GM18517 (cell line): ENCODE measurements at regions not wholly inside any gene's neighbourhood (a gene's known extent, or its start where the extent isn't known, plus 50 kb on each side); places are given as distances from the start of the nearest gene placed in this dataset.

Experiments used
- ATAC-seq: cut with Tn5 transposase; IDR thresholded peaks from one replicate; pipeline ENCODE4 v1.9.1; 2021; ENCODE audit warnings: mild to moderate bottlenecking, moderate library complexity; ENCODE audit not compliant: unreplicated experiment

DNA sequence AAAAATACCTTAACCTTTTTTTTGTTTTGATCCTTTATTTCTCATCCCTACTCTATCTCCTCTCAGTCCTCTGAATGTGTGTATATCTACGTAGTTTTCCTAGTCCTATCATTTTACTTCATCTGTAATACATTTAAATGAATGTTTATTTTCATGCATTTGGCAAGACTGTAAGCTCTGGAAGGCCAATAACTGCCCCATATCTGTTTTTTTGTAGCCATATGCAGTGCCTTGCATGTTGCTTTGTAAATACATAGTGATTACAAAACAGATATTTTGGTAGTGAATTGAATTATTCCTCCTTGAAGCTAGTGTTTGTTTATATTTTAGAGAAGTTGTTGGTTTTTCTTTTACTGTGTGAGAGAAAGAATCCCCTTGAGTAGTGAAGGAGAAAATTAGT lies 450.2 kb downstream of the PCDH18 start:
- ATAC-seq, result no peak

- ATAC-seq, result no peak
These were observed 455.4 kb downstream of the PCDH18 start for GRCh38 chr4:137076908-137077307.

DNA sequence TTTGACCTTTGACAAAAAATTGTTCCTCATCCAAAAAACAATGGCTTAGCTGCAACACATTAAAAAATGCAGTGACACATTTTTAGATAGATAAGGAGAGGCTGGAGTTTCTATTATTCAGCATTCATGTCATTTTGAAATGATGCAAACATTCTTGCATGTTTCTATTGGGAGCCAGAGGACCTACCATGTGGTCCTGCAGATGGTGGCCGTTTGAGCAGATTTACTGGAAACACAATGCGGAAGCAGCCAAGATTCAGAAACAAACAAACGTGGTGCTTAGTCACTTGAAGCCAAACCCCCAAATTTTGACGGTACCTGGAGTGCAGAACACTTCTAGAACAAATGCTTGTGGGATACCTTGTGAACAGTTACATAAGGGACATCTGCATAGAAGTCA lies 456.7 kb downstream of the PCDH18 start:
- no peak for ATAC-seq

GRCh38 chr4:137070614-137071013 lies 461.7 kb downstream of the PCDH18 start:
- no peak for ATAC-seq

- ATAC-seq, result no peak
These were observed 462.8 kb downstream of the PCDH18 start for GRCh38 chr4:137069473-137069872.

GRCh38 chr4:137067735-137068134 lies 464.6 kb downstream of the PCDH18 start:
- ATAC-seq, result no peak

DNA sequence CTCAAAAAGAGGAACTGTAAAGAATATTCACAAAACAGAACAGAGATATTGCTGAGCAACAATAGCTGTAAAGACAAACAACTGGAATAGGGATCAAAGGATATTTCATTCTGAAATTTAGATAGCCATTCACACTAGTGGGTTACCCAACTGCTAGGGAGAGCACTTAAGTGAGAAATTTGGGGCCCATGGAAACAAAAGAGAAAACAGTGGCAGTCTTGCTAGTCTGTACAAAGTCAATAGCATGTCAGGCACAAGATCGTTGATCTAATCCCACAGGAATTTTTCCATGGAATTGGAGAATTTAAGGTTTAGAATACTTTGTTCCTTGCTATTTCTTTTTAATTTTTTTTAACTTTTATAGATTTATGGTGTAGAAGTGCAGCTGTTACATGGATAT lies 467.0 kb downstream of the PCDH18 start:
- no peak for ATAC-seq

- ATAC-seq, result no peak
These were observed 468.3 kb downstream of the PCDH18 start for GRCh38 chr4:137063961-137064360.

DNA sequence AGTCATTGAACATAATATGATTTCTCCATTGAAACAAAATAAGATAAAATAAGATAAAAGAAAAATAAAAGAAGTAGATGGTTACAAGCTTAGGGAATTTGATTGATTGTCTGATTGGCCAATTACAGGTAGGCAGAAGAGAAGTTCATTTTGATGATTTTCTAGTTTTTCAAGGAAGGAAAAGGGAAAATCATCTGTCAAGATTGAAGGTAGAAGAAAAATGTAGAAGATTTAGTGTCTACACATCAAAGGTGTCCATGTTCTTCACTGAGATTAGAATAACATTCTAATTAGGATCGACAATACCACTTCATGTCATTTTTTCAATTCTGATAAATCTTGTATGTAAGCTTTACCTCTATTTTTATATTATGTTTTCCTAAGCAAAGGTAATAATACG lies 489.1 kb downstream of the PCDH18 start:
- ATAC-seq, result no peak

DNA sequence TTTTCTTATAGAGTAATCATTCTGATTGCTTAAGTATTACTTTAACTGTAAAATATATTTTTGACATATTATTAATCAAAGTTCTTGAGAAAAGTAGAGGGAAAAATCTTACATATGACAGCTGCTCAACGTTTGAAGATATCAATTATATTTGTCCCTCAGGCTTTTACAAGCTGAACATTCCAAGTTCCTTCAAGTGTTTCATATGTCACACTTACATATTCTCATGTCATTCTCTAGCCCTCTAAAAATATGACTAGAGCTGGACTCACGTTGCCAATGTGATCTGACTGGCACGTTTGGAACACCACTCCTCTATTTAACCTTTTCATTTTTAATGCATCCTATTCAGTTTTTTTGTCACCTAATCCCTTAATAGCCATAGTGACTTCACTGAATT lies 492.9 kb downstream of the PCDH18 start:
- ATAC-seq, result no peak

- ATAC-seq, result no peak
These were observed 500.1 kb downstream of the PCDH18 start for GRCh38 chr4:137032222-137032621.

GRCh38 chr4:137029026-137029425 lies 503.3 kb downstream of the PCDH18 start:
- no peak for ATAC-seq

GRCh38 chr4:137025484-137026059 lies 506.7 kb downstream of the PCDH18 start:
- ATAC-seq, result no peak

- ATAC-seq, result no peak
These were observed 516.6 kb downstream of the PCDH18 start for GRCh38 chr4:137015426-137016409.

- ATAC-seq, result no peak
These were observed 531.9 kb downstream of the PCDH18 start for GRCh38 chr4:137000432-137000831.

- no peak for ATAC-seq
These were observed 540.3 kb downstream of the PCDH18 start for GRCh38 chr4:136992032-136992431.

DNA sequence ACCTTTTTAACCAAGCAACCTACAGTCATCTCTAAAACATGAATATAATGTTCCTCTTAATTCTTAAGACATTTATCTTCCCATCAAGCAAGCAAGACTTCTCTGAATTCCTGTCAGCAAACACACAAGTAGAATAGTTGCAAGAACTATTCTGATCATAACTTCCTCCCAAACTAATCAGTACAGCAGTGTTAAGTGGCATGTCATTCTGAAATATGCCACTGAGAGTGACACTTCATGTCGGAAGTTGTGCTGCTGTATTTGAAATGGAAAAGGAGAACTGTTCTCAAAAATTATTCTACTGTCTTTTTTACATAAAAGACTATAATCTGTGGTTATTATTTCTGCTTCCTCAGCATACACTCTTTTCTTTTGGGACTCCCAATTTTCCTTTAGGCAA lies 546.6 kb downstream of the PCDH18 start:
- no peak for ATAC-seq

- ATAC-seq, result no peak
These were observed 565.2 kb downstream of the PCDH18 start for GRCh38 chr4:136967069-136967468.

GRCh38 chr4:136965478-136965877 lies 566.8 kb downstream of the PCDH18 start:
- no peak for ATAC-seq

DNA sequence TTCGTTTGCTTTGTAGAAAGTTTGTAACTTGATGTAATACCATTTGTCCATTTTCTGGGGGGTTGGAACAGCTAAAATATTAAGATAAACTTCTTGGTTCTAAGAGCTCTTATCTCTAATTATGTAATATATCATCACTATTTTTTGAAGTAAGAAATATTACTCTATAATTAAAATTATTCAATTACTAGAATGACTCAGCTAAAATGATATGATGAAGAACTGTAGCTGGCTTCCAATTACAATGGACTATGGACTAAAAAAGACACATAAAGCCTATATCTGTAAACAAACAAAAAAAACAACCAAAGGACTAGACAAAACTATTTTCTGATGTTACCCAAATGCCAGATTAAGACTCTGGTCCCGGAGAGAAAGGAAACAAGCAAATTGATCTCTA lies 569.4 kb downstream of the PCDH18 start:
- ATAC-seq, result no peak

- ATAC-seq, result no peak
These were observed 585.9 kb downstream of the PCDH18 start for GRCh38 chr4:136946307-136946907.

DNA sequence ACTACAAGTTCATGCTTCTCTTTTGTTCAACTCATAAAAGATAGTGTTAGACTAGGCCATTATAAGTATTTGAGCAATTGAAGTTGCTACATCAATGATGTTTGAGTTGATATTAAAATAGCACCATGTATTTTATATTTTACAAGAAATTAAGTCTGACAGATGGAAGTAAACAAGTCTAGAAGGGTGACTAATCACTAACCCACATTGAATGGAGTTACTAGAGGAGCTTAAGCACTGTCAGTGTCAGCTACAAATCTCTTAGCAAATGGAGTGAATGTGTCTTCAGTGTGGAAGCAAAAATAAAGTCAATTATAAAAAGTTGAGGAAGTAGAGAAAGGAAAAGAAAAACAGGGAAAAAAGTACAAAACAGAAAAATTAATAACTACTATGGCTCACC lies 592.5 kb downstream of the PCDH18 start:
- no peak for ATAC-seq
